GM23338 (cell line): ENCODE measurements at regions not wholly inside any gene's neighbourhood (a gene's known extent, or its start where the extent isn't known, plus 50 kb on each side); places are given as distances from the start of the nearest gene placed in this dataset.

Source experiments
- ATAC-seq: fragments of 200-7000 bp; cut with Tn5 transposase; 3 replicates; pipeline ENCODE4 v1.9.1; 2020
- DNase-seq: peaks from one replicate; pipeline ENCODE4 v3.0.0-alpha.2; 2015; ENCODE audit warnings: low spot score
- H2AFZ ChIP-seq: fragments of 200-600 bp; sonication (generic); 2 replicates; pipeline ENCODE4 v1.8.0; 2016; ENCODE audit warnings: antibody characterized with exemption, mild to moderate bottlenecking, moderate library complexity
- H3F3A ChIP-seq: fragments of 200-600 bp; sonication (generic); replicated peaks from 2 replicates; pipeline ENCODE4 v1.8.0; 2017; ENCODE audit warnings: antibody characterized with exemption, mixed run types, low read depth
- H3K27ac ChIP-seq: fragments of 200-600 bp; sonication (generic); 2 replicates; pipeline ENCODE4 v1.6.1; 2016; ENCODE audit warnings: low read depth
- H3K27me3 ChIP-seq: fragments of 200-600 bp; sonication (generic); 2 replicates; pipeline ENCODE4 v1.8.0; 2016; ENCODE audit warnings: mild to moderate bottlenecking, mixed run types, moderate library complexity; ENCODE audit not compliant: insufficient read depth
- H3K36me3 ChIP-seq: fragments of 200-600 bp; sonication (generic); 2 replicates; pipeline ENCODE4 v1.8.0; 2016; ENCODE audit warnings: mild to moderate bottlenecking; ENCODE audit not compliant: insufficient read depth
- H3K4me1 ChIP-seq: fragments of 200-600 bp; sonication (generic); 2 replicates; pipeline ENCODE4 v1.8.0; 2016; ENCODE audit warnings: mild to moderate bottlenecking, moderate library complexity; ENCODE audit not compliant: insufficient read depth
- H3K4me2 ChIP-seq: fragments of 200-600 bp; sonication (generic); 2 replicates; pipeline ENCODE4 v1.7.1; 2017; ENCODE audit warnings: mixed run types
- H3K4me3 ChIP-seq: fragments of 200-600 bp; sonication (generic); 2 replicates; pipeline ENCODE4 v1.6.1; 2016; ENCODE audit warnings: mixed run types
- H3K79me2 ChIP-seq: fragments of 200-600 bp; sonication (generic); replicated peaks from 2 replicates; pipeline ENCODE4 v1.8.0; 2017; ENCODE audit warnings: mild to moderate bottlenecking; ENCODE audit not compliant: insufficient read depth
- H3K9me2 ChIP-seq: fragments of 200-600 bp; sonication (generic); 2 replicates; pipeline ENCODE4 v1.8.0; 2017; ENCODE audit not compliant: insufficient read depth
- H4K20me1 ChIP-seq: fragments of 200-600 bp; sonication (generic); replicated peaks from 2 replicates; pipeline ENCODE4 v1.8.0; 2017; ENCODE audit warnings: mild to moderate bottlenecking; ENCODE audit not compliant: insufficient read depth
- H3K27ac Mint-ChIP-seq: 2 replicates; pipeline ENCODE4 v1.8.0; 2020; ENCODE audit warnings: inconsistent platforms, mild to moderate bottlenecking, moderate library complexity, mixed read lengths
- H3K27me3 Mint-ChIP-seq: 3 replicates; pipeline ENCODE4 v1.8.0; 2022; ENCODE audit warnings: low read depth, mild to moderate bottlenecking, moderate library complexity, mixed read lengths, inconsistent platforms; ENCODE audit not compliant: insufficient read depth, poor library complexity
- H3K36me3 Mint-ChIP-seq: 3 replicates; pipeline ENCODE4 v1.8.0; 2021; ENCODE audit warnings: low read depth, mild to moderate bottlenecking, inconsistent platforms, moderate library complexity, mixed read lengths
- H3K4me1 Mint-ChIP-seq: 3 replicates; pipeline ENCODE4 v1.8.0; 2020; ENCODE audit warnings: mild to moderate bottlenecking, inconsistent platforms, mixed read lengths
- H3K4me3 Mint-ChIP-seq: 3 replicates; pipeline ENCODE4 v1.8.0; 2021; ENCODE audit warnings: moderate library complexity, mild to moderate bottlenecking, inconsistent platforms, mixed read lengths
- H3K9me3 Mint-ChIP-seq: 3 replicates; pipeline ENCODE4 v1.8.0; 2020; ENCODE audit warnings: moderate library complexity, mild to moderate bottlenecking, inconsistent platforms, mixed read lengths
- EZH2 ChIP-seq: fragments of 200-600 bp; sonication (generic); IDR thresholded peaks from one replicate; pipeline ENCODE4 v1.8.0; 2017; ENCODE audit warnings: antibody characterized with exemption, mild to moderate bottlenecking, low read depth; ENCODE audit not compliant: unreplicated experiment
- NANOG ChIP-seq: IDR thresholded peaks from 2 replicates; pipeline ENCODE4 v1.6.1; 2016; ENCODE audit warnings: antibody characterized with exemption, borderline replicate concordance
- STAT1 ChIP-seq: IDR thresholded peaks from one replicate; pipeline ENCODE4 v1.6.1; 2016; ENCODE audit warnings: antibody characterized with exemption; ENCODE audit not compliant: unreplicated experiment
- ZNF462 ChIP-seq: fragments of 250-450 bp; sonication (Bioruptor Pico); IDR thresholded peaks from 2 replicates; pipeline ENCODE4 v1.5.0; 2020; ENCODE audit warnings: mild to moderate bottlenecking, moderate library complexity
- TF ChIP-seq, protein P1 (sequence below): IDR thresholded peaks from 2 replicates; pipeline ENCODE4 v1.6.1; 2016; ENCODE audit warnings: antibody characterized with exemption

GRCh38 chr5:44681906-44682305 is 126.8 kb upstream of the MRPS30 start (continued):
- no peak for TF ChIP-seq ZNF462 (CRISPR knock-in tag)
- TF ChIP-seq, protein P1, sequence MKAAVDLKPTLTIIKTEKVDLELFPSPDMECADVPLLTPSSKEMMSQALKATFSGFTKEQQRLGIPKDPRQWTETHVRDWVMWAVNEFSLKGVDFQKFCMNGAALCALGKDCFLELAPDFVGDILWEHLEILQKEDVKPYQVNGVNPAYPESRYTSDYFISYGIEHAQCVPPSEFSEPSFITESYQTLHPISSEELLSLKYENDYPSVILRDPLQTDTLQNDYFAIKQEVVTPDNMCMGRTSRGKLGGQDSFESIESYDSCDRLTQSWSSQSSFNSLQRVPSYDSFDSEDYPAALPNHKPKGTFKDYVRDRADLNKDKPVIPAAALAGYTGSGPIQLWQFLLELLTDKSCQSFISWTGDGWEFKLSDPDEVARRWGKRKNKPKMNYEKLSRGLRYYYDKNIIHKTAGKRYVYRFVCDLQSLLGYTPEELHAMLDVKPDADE, result no peak

GRCh38 chr5:44679214-44679613 is 129.5 kb upstream of the MRPS30 start:
- Histone ChIP-seq H3F3A (no peaks in the 10 kb centered on the region), H2AFZ (no peak overlapping the region), H4K20me1 (no peaks in the 10 kb centered on the region), H3K79me2 (no peaks in the 10 kb centered on the region), H3K27me3 (no peaks in the 10 kb centered on the region), H3K9me2 (peaks cover 4% of the 10 kb centered on the region; the same call in 1 of the 2 replicates), H3K4me1 (no peaks in the 10 kb centered on the region), H3K27ac (no peak overlapping the region), H3K36me3 (no peaks in the 10 kb centered on the region), H3K4me2 (no peak overlapping the region), H3K4me3 (no peak overlapping the region)
- Mint-ChIP-seq H3K9me3 (no peaks in the 10 kb centered on the region), H3K4me3 (no peak overlapping the region), H3K36me3 (no peaks in the 10 kb centered on the region), H3K4me1 (no peaks in the 10 kb centered on the region), H3K27ac (no peak overlapping the region), H3K27me3 (peaks cover 4% of the 10 kb centered on the region)
- ATAC-seq (no peak), DNase-seq (no peak)
- TF ChIP-seq NANOG (no peak), EZH2 (no peak), ZNF462 (CRISPR knock-in tag) (no peak), STAT1 (no peak)
- TF ChIP-seq, protein P1, result no peak
